ENCODE measurements at regions not wholly inside any gene's neighbourhood (a gene's known extent, or its start where the extent isn't known, plus 50 kb on each side); places are given as distances from the start of the nearest gene placed in this dataset.

DNA sequence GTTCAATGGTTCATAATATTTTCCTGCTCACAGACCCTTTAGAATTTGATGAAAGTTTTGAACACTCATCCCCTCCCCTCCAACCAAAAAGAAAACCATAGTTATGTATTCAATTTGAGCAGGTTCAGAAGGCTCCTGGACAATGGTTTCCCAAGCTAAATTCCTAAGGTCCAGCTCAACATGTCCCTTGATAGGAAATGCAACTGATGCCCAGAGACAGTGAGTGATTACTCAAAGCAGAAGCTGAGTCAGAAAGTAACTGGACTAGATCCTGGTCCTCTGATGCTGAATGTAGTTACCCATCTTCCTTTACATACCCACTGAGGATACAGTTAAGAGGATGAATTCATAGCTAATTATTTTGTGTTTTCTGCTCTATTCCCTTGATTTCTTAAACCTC is 218.9 kb upstream of the NCKAP5 start:
- H3K36me3 ChIP-seq (ENCODE audit: control insufficient read depth, insufficient read depth, low read length) = no peaks in the 10 kb centered on the region
- H3K4me3 ChIP-seq (ENCODE audit: low read length) = no peak overlapping the region
- no peaks in the 10 kb centered on the region for H3K9me3 ChIP-seq (ENCODE audit: control insufficient read depth, low read length)
- H3K27me3 ChIP-seq (ENCODE audit: control insufficient read depth, insufficient read depth, low read length) = no peaks in the 10 kb centered on the region
- H3K9ac ChIP-seq (ENCODE audit: low read length) = no peak overlapping the region
- no peaks in the 10 kb centered on the region for H3K4me1 ChIP-seq (ENCODE audit: control insufficient read depth, insufficient read depth, low read length)

DNA sequence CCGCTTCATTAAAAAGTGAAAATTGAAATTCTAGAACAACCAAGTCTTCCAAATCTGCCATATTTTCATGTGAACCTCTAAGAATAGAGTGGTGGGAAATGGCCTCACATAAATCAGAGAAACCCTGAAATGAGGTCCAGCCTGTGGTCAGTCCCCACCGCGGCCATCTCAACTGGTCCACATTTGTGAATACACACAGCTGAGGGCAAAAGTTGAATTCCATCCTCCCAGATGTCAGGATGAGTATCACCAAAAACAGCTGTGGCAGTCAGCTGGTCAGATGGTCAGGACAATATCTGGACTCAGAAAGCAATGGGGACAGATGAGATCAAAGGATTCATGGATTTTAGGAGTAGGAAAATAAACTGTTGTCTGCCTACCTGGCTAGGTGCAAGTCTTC is 219.4 kb upstream of the NCKAP5 start:
- H3K9me3 ChIP-seq (ENCODE audit: control insufficient read depth, low read length) = no peaks in the 10 kb centered on the region
- H3K9ac ChIP-seq (ENCODE audit: low read length) = no peak overlapping the region
- no peaks in the 10 kb centered on the region for H3K36me3 ChIP-seq (ENCODE audit: control insufficient read depth, insufficient read depth, low read length)
- no peaks in the 10 kb centered on the region for H3K4me1 ChIP-seq (ENCODE audit: control insufficient read depth, insufficient read depth, low read length)
- no peak overlapping the region for H3K4me3 ChIP-seq (ENCODE audit: low read length)
- H3K27me3 ChIP-seq (ENCODE audit: control insufficient read depth, insufficient read depth, low read length) = no peaks in the 10 kb centered on the region

GRCh38 chr2:133788386-133788785 is 220.1 kb upstream of the NCKAP5 start:
- H3K27me3 ChIP-seq (ENCODE audit: control insufficient read depth, insufficient read depth, low read length) = no peaks in the 10 kb centered on the region
- H3K9ac ChIP-seq (ENCODE audit: low read length) = no peak overlapping the region
- H3K4me1 ChIP-seq (ENCODE audit: control insufficient read depth, insufficient read depth, low read length) = no peaks in the 10 kb centered on the region
- no peaks in the 10 kb centered on the region for H3K9me3 ChIP-seq (ENCODE audit: control insufficient read depth, low read length)
- H3K36me3 ChIP-seq (ENCODE audit: control insufficient read depth, insufficient read depth, low read length) = no peaks in the 10 kb centered on the region
- H3K4me3 ChIP-seq (ENCODE audit: low read length) = no peak overlapping the region

GRCh38 chr2:133789743-133790142 is 221.5 kb upstream of the NCKAP5 start:
- Histone ChIP-seq H3K4me1 (ENCODE audit: control insufficient read depth, insufficient read depth, low read length) (no peaks in the 10 kb centered on the region), H3K4me3 (ENCODE audit: low read length) (no peak overlapping the region), H3K36me3 (ENCODE audit: control insufficient read depth, insufficient read depth, low read length) (no peaks in the 10 kb centered on the region), H3K9ac (ENCODE audit: low read length) (no peak overlapping the region), H3K9me3 (ENCODE audit: control insufficient read depth, low read length) (no peaks in the 10 kb centered on the region), H3K27me3 (ENCODE audit: control insufficient read depth, insufficient read depth, low read length) (no peaks in the 10 kb centered on the region)

DNA sequence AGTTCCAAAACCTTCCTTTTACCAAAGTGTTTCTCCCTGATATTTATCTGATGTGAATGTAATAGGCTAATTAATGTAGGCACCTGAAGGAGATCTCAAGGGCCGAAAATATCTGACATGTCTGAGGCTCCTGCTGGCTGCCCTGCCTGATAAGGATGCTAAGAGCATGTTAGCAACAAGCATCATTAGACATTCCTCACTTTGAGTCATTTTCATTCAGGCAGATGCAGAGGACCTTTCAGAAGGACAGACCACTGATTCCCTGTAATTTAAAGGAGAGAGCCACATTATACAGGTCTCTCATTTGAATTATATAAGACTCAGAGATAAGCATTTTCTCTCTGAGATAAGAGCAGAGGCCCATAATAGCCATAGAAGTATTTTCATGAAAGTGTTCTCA is 222.4 kb upstream of the NCKAP5 start:
- no peaks in the 10 kb centered on the region for H3K36me3 ChIP-seq (ENCODE audit: control insufficient read depth, insufficient read depth, low read length)
- H3K4me3 ChIP-seq (ENCODE audit: low read length) = no peak overlapping the region
- no peaks in the 10 kb centered on the region for H3K27me3 ChIP-seq (ENCODE audit: control insufficient read depth, insufficient read depth, low read length)
- H3K9me3 ChIP-seq (ENCODE audit: control insufficient read depth, low read length) = no peaks in the 10 kb centered on the region
- H3K9ac ChIP-seq (ENCODE audit: low read length) = no peak overlapping the region
- H3K4me1 ChIP-seq (ENCODE audit: control insufficient read depth, insufficient read depth, low read length) = no peaks in the 10 kb centered on the region

- H3K9ac ChIP-seq (ENCODE audit: low read length) = no peak overlapping the region
Measured at GRCh38 chr2:133791191-133791590, 222.9 kb upstream of the NCKAP5 start.

GRCh38 chr2:133792223-133792622 is 224.0 kb upstream of the NCKAP5 start:
- Histone ChIP-seq H3K36me3 (ENCODE audit: control insufficient read depth, insufficient read depth, low read length) (no peaks in the 10 kb centered on the region), H3K4me1 (ENCODE audit: control insufficient read depth, insufficient read depth, low read length) (no peaks in the 10 kb centered on the region), H3K4me3 (ENCODE audit: low read length) (no peak overlapping the region), H3K27me3 (ENCODE audit: control insufficient read depth, insufficient read depth, low read length) (no peaks in the 10 kb centered on the region), H3K9ac (ENCODE audit: low read length) (no peak overlapping the region), H3K9me3 (ENCODE audit: control insufficient read depth, low read length) (no peaks in the 10 kb centered on the region)

More at GRCh38 chr2:133791191-133791590, 222.9 kb upstream of the NCKAP5 start:
- H3K4me3 ChIP-seq (ENCODE audit: low read length) = no peak overlapping the region
- H3K27me3 ChIP-seq (ENCODE audit: control insufficient read depth, insufficient read depth, low read length) = no peaks in the 10 kb centered on the region
- H3K36me3 ChIP-seq (ENCODE audit: control insufficient read depth, insufficient read depth, low read length) = no peaks in the 10 kb centered on the region
- no peaks in the 10 kb centered on the region for H3K9me3 ChIP-seq (ENCODE audit: control insufficient read depth, low read length)
- no peaks in the 10 kb centered on the region for H3K4me1 ChIP-seq (ENCODE audit: control insufficient read depth, insufficient read depth, low read length)

- Histone ChIP-seq H3K9ac (ENCODE audit: low read length) (no peak overlapping the region), H3K4me3 (ENCODE audit: low read length) (no peak overlapping the region), H3K36me3 (ENCODE audit: control insufficient read depth, insufficient read depth, low read length) (no peaks in the 10 kb centered on the region), H3K9me3 (ENCODE audit: control insufficient read depth, low read length) (no peaks in the 10 kb centered on the region), H3K27me3 (ENCODE audit: control insufficient read depth, insufficient read depth, low read length) (no peaks in the 10 kb centered on the region), H3K4me1 (ENCODE audit: control insufficient read depth, insufficient read depth, low read length) (no peaks in the 10 kb centered on the region)
Measured at GRCh38 chr2:133794114-133794513, 225.9 kb upstream of the NCKAP5 start.

GRCh38 chr2:133801946-133802345 is 233.7 kb upstream of the NCKAP5 start:
- no peak overlapping the region for H3K9ac ChIP-seq (ENCODE audit: low read length)

GRCh38 chr2:133802409-133803039 is 234.3 kb upstream of the NCKAP5 start:
- Histone ChIP-seq H3K27me3 (ENCODE audit: control insufficient read depth, insufficient read depth, low read length) (peaks cover 6% of the 10 kb centered on the region), H3K4me1 (ENCODE audit: control insufficient read depth, insufficient read depth, low read length) (no peaks in the 10 kb centered on the region), H3K4me3 (ENCODE audit: low read length) (no peak overlapping the region), H3K9me3 (ENCODE audit: control insufficient read depth, low read length) (no peaks in the 10 kb centered on the region), H3K9ac (ENCODE audit: low read length) (no peak overlapping the region), H3K36me3 (ENCODE audit: control insufficient read depth, insufficient read depth, low read length) (no peaks in the 10 kb centered on the region)

More at GRCh38 chr2:133801946-133802345, 233.7 kb upstream of the NCKAP5 start:
- Histone ChIP-seq H3K4me3 (ENCODE audit: low read length) (no peak overlapping the region), H3K4me1 (ENCODE audit: control insufficient read depth, insufficient read depth, low read length) (no peaks in the 10 kb centered on the region), H3K9me3 (ENCODE audit: control insufficient read depth, low read length) (no peaks in the 10 kb centered on the region), H3K27me3 (ENCODE audit: control insufficient read depth, insufficient read depth, low read length) (peaks cover 4% of the 10 kb centered on the region), H3K36me3 (ENCODE audit: control insufficient read depth, insufficient read depth, low read length) (no peaks in the 10 kb centered on the region)

GRCh38 chr2:133806564-133806963 is 238.3 kb upstream of the NCKAP5 start:
- H3K36me3 ChIP-seq (ENCODE audit: control insufficient read depth, insufficient read depth, low read length) = no peaks in the 10 kb centered on the region
- no peaks in the 10 kb centered on the region for H3K9me3 ChIP-seq (ENCODE audit: control insufficient read depth, low read length)
- H3K27me3 ChIP-seq (ENCODE audit: control insufficient read depth, insufficient read depth, low read length) = peaks cover 4% of the 10 kb centered on the region
- H3K9ac ChIP-seq (ENCODE audit: low read length) = no peak overlapping the region
- no peak overlapping the region for H3K4me3 ChIP-seq (ENCODE audit: low read length)
- H3K4me1 ChIP-seq (ENCODE audit: control insufficient read depth, insufficient read depth, low read length) = no peaks in the 10 kb centered on the region

GRCh38 chr2:133809485-133809884 is 241.2 kb upstream of the NCKAP5 start:
- Histone ChIP-seq H3K4me1 (ENCODE audit: control insufficient read depth, insufficient read depth, low read length) (no peaks in the 10 kb centered on the region), H3K9ac (ENCODE audit: low read length) (no peak overlapping the region), H3K36me3 (ENCODE audit: control insufficient read depth, insufficient read depth, low read length) (no peaks in the 10 kb centered on the region), H3K9me3 (ENCODE audit: control insufficient read depth, low read length) (no peaks in the 10 kb centered on the region), H3K4me3 (ENCODE audit: low read length) (no peak overlapping the region), H3K27me3 (ENCODE audit: control insufficient read depth, insufficient read depth, low read length) (peaks cover 13% of the 10 kb centered on the region)

DNA sequence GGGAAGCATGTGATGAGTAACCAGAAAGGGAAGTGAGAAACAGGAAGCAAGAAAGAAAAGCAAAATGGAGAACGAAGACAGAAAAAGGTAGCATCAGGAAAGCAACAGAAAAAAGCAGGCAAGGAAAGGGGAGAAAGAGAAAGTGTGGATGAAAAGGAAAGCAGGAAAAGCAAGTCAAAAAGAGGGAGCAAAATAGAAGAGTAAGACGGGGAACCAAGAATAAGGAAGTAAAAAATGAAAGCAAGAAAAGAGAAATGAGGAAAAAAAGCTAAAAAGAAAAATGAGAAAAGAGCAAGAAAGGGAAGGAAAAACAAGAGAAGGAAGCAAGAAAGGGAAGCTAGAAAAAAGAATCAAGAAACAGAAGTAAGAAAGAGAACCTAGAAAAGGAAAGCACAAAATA is 242.3 kb upstream of the NCKAP5 start:
- Histone ChIP-seq H3K9me3 (ENCODE audit: control insufficient read depth, low read length) (no peaks in the 10 kb centered on the region), H3K4me1 (ENCODE audit: control insufficient read depth, insufficient read depth, low read length) (no peaks in the 10 kb centered on the region), H3K27me3 (ENCODE audit: control insufficient read depth, insufficient read depth, low read length) (peaks cover 13% of the 10 kb centered on the region), H3K9ac (ENCODE audit: low read length) (no peak overlapping the region), H3K36me3 (ENCODE audit: control insufficient read depth, insufficient read depth, low read length) (no peaks in the 10 kb centered on the region), H3K4me3 (ENCODE audit: low read length) (no peak overlapping the region)
